GM13977 (cell line): ENCODE measurements at regions not wholly inside any gene's neighbourhood (a gene's known extent, or its start where the extent isn't known, plus 50 kb on each side); places are given as distances from the start of the nearest gene placed in this dataset.

ENCODE experiments used
- DNase-seq: peaks from one replicate; pipeline ENCODE4 v3.0.0; 2012; ENCODE audit warnings: low spot score
- CTCF ChIP-seq: IDR thresholded peaks from 2 replicates; pipeline ENCODE4 v1.5.1; 2012; ENCODE audit warnings: mild to moderate bottlenecking, control low read depth; ENCODE audit not compliant: insufficient read depth; ENCODE audit errors: extremely low read depth, missing control alignments
- in situ Hi-C: fragments of 300-500 bp; cut with MboI; formaldehyde crosslinking; loops from one replicate; pipeline ENCODE4 v1.12.0; 2022; ENCODE audit warnings: low sequenced_read_pairs, low pct_unique_long_range_greater_than_20kb, mixed read lengths, inconsistent platforms; ENCODE audit not compliant: unreplicated experiment

DNA sequence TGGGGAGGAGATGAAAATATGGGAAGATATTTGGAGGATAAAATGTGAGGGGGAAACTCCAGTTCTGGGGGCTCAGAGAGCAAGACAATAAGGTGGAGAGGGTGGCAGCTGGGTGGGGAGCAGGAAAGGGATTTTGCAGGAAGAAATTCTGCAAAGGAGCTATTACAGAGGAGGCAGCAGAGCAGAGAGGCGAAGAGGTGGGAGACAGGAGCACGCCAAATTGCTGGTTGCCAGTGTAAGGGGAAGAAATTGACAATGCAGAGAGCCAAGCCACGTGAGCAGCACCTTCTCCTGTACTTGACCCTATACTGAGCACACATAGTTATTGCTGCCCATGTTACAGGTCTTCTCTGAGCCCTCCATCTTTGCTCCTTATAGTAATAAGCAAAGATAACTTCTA lies 190.3 kb upstream of the ONECUT1 start:
- TF ChIP-seq CTCF: no peak
- no peak for DNase-seq
- in situ Hi-C loops: no loop called here

DNA sequence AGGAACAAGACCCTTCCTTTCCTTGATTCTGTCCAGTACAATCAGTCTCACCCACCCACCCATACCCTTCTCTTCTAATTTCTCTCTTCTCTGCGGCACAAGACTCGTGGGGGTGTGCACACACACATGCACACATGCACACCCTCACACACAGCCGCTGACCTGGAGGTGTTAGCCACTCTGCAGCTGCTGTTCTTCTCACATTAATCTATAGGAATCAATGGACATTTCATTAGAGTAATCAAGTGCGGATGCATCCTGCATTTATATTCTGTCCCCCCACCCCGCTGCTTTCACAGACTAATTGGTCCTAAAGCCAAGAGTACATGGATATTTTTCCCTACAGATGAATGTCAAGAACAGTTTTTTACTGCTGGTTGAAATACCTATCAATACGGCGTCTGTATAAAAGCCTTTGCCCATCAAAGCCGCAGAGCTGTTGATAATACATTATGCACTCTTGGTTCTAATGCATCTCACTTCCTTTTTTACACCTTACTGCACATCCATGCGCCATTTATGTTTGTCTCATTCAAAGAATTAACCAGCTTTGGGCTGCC lies 186.5 kb upstream of the ONECUT1 start:
- in situ Hi-C loops: no loop called here
- DNase-seq: no peak
- TF ChIP-seq CTCF: no peak

DNA sequence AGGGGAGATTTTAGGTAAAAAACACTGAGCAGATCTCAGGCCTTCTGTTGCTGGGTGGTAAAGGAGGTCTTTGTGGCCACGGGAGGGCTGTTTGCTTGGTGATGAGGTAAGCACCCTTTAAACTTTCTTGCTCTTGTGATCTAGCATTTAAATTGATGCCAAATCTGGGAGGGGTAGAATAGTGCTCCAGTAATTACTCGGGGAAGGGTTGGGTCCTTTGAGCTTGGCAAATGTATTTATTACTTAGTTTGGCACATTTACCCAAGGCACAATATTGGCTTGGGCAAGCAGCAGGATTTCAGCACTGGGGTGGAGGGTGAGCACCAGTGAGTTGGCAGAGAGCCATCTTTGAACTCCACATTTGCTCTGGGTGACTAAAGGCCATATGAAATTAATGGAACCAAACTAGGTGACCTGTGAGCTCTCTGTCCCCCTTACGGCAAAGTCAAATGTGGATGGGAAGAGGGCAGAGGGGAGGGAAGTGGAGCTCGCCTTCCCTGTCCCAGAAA lies 185.9 kb upstream of the ONECUT1 start:
- no peak for TF ChIP-seq CTCF
- DNase-seq: no peak
- in situ Hi-C loops: no loop called here

GRCh38 chr15:52963865-52964264 lies 173.7 kb upstream of the ONECUT1 start:
- in situ Hi-C loops: loop anchor here (25.0 kb wide), 1 partner anchor 102 kb away; no protein-coding TSS in a partner anchor
- no peak for DNase-seq
- TF ChIP-seq CTCF: no peak

- no peak for TF ChIP-seq CTCF
- no peak for DNase-seq
- in situ Hi-C loops: loop anchor here (25.0 kb wide), 1 partner anchor 98 kb away; no protein-coding TSS in a partner anchor
Measured at GRCh38 chr15:52960283-52960682, 170.1 kb upstream of the ONECUT1 start.

DNA sequence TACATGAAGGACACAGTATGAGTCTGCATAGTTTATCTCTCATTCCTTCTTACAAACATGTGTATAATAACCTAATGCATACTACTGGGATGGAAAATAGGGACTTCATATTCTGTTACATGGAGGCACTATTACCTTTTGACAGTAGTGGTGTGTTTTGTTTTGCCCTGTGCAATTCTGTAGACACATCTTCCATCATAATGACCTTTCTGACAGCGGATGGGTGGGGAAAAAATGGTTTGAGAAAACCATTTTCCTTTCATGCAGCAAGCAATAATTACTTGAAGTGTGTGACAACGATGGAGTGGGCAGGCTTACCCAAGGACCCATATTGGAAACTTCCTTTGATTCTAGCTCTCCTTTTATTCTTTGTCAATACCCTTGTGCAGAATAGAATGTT lies 153.6 kb upstream of the ONECUT1 start:
- in situ Hi-C loops: no loop called here
- no peak for DNase-seq
- TF ChIP-seq CTCF: no peak
